ENCODE measurements at regions not wholly inside any gene's neighbourhood (a gene's known extent, or its start where the extent isn't known, plus 50 kb on each side); places are given as distances from the start of the nearest gene placed in this dataset.

- no peak overlapping the region for H3K4me3 ChIP-seq (ENCODE audit: low read depth, low read length)
- no peak for DNase-seq (ENCODE audit: low read depth)
- no peak for TF ChIP-seq CTCF (conservative IDR thresholded peaks at IDR 0.05; ENCODE audit: low read depth, low read length)
These were observed 65.2 kb upstream of the SPPL2A start for GRCh38 chr15:50830477-50831354.

GRCh38 chr15:50828610-50829206, 63.2 kb upstream of the SPPL2A start:
- DNase-seq (ENCODE audit: low read depth), result peak; percentile 81

GRCh38 chr15:50825946-50826345, 60.4 kb upstream of the SPPL2A start:
- no peak for TF ChIP-seq CTCF (conservative IDR thresholded peaks at IDR 0.05; ENCODE audit: low read depth, low read length)
- DNase-seq (ENCODE audit: low read depth), result no peak
- no peak overlapping the region for H3K4me3 ChIP-seq (ENCODE audit: low read depth, low read length)

More at GRCh38 chr15:50828610-50829206, 63.2 kb upstream of the SPPL2A start:
- peak; percentile 6 for TF ChIP-seq CTCF (conservative IDR thresholded peaks at IDR 0.05; ENCODE audit: low read depth, low read length)
- no peak overlapping the region for H3K4me3 ChIP-seq (ENCODE audit: low read depth, low read length)

GRCh38 chr15:50824514-50824913, 59.0 kb upstream of the SPPL2A start:
- no peak overlapping the region for H3K4me3 ChIP-seq (ENCODE audit: low read depth, low read length)
- DNase-seq (ENCODE audit: low read depth), result no peak
- no peak for TF ChIP-seq CTCF (conservative IDR thresholded peaks at IDR 0.05; ENCODE audit: low read depth, low read length)

GRCh38 chr15:50823281-50823680, 57.8 kb upstream of the SPPL2A start:
- no peak for DNase-seq (ENCODE audit: low read depth)
- no peak overlapping the region for H3K4me3 ChIP-seq (ENCODE audit: low read depth, low read length)
- no peak for TF ChIP-seq CTCF (conservative IDR thresholded peaks at IDR 0.05; ENCODE audit: low read depth, low read length)

- no peak for TF ChIP-seq CTCF (conservative IDR thresholded peaks at IDR 0.05; ENCODE audit: low read depth, low read length)
- DNase-seq (ENCODE audit: low read depth), result no peak
- H3K4me3 ChIP-seq (ENCODE audit: low read depth, low read length), result no peak overlapping the region
These were observed 56.0 kb upstream of the SPPL2A start for GRCh38 chr15:50821476-50821875.
